Body of pancreas (tissue), 4 donors: ENCODE measurements at regions not wholly inside any gene's neighbourhood (a gene's known extent, or its start where the extent isn't known, plus 50 kb on each side); places are given as distances from the start of the nearest gene placed in this dataset.

Source experiments
- ATAC-seq: fragments of 150-250 bp; one replicate; pipeline ENCODE4 v1.9.1; 2016
- DNase-seq, 4 donors: peaks; one replicate each; pipeline ENCODE4 v3.0.0-alpha.2; 2019
- H3K27ac ChIP-seq, 4 donors: fragments of 200-600 bp; sonication (generic); 1 replicate in 3 of 4; 2 replicates in 1 of 4; pipeline versions ENCODE4 v1.5.1 to v1.6.1; 2016 to 2019; ENCODE audit warnings: mild to moderate bottlenecking in 1 of 4, mixed read lengths in 1 of 4, moderate library complexity in 1 of 4
- H3K27me3 ChIP-seq, 2 donors: fragments of 200-600 bp; sonication (generic); one replicate each; pipeline ENCODE4 v1.6.0; 2016; ENCODE audit warnings: mild to moderate bottlenecking in 1 of 2
- H3K36me3 ChIP-seq, 2 donors: fragments of 200-600 bp; sonication (generic); replicated peaks in 1 of 2; 2 replicates each; pipeline ENCODE4 v1.5.1; 2016; ENCODE audit warnings: low read depth in 2 of 2; ENCODE audit not compliant: insufficient read depth in 1 of 2
- H3K4me1 ChIP-seq: fragments of 200-600 bp; sonication (generic); one replicate; pipeline ENCODE4 v1.6.0; 2016
- H3K4me3 ChIP-seq, 2 donors: fragments of 200-600 bp; sonication (generic); 1 replicate in 1 of 2; 2 replicates in 1 of 2; pipeline ENCODE4 v1.5.1; 2016 to 2019
- H3K9me3 ChIP-seq, 3 donors: fragments of 200-600 bp; sonication (generic); 1 replicate in 2 of 3; 2 replicates in 1 of 3; pipeline ENCODE4 v1.5.1; 2016
- POLR2A ChIP-seq, 3 donors: fragments of 450-650 bp; IDR thresholded peaks; one replicate each; pipeline ENCODE4 v1.6.1; 2016; ENCODE audit warnings: antibody characterized with exemption in 3 of 3, mild to moderate bottlenecking in 2 of 3
- WGBS, 2 donors: methylation state at CpG; one replicate each; pipeline ENCODE4 v1.1.5; 2017; 5-methylcytosine and 5-hydroxymethylcytosine counted together
- intact Hi-C: fragments of 100-400 bp; cut with DNase I; formaldehyde crosslinking; loops from one replicate; pipeline ENCODE4 v1.15.1; 2023
- TF ChIP-seq, protein P1 (sequence below), 7 experiments: fragments of 450-650 bp in 4 of 7; fragments of 200-600 bp in 3 of 7; sonication (generic) in 3 of 7; IDR thresholded peaks; one replicate each; pipeline ENCODE4 v1.5.1; 2016 to 2019; ENCODE audit warnings: antibody characterized with exemption in 7 of 7

DNA sequence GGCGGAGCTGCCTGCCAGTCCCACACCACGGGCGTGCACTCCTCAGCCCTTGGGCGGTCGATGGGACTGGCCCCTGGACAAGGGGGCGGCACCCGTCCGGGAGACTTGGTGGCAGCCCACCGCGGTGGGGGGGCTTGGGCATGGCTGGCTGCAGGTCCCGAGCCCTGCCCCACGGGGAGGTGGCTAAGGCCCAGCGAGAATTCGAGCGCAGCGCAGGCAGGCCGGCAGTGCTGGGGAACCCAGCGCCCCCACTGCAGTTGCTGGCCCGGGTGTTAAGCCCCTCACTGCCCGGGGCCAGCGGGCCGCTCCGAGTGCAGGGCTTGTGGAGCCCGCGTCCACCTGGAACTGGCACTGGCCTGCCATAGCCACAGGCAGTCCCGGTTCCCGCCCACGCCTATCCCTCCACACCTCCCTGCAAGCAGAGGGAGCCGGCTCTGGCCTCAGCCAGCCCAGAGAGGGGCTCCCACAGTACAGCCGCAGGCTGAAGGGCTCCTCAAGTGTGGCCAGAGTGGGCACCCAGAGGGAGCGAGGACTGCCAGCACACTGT is 742.9 kb upstream of the DDX18 start:
- intact Hi-C loops = no loop called here
- 85 to 90% methylated on average over 2 to 28 of the region's 31 CpGs for WGBS, 2 donors
- ATAC-seq = no peak

DNA sequence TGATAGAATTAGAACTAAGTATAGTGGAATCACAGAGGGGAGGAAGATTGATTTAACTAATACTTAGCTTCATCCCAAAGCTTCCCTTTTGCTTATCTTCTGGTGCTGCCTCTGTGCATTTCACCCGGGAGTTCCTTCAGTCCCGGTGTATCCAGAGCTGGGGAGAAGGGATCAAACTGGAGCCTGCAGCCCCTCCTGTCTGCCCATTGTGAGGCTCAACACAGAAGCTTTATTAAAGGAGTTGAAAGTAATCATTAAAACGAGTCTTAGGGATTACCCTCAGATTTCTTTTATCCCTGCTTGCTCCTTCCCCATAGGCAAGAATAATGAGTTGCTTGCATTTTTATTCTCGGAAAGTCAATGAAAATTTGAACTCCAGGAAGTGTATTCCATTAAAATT is 739.7 kb upstream of the DDX18 start:
- WGBS, 2 donors = 62 to 64% methylated on average over 4 of the region's 4 CpGs
- Histone ChIP-seq H3K27me3 (no peaks in the 10 kb centered on the region), H3K4me3 (no peak overlapping the region), H3K27ac (no peak overlapping the region), H3K36me3 (no peaks in the 10 kb centered on the region), H3K4me1 (no peaks in the 10 kb centered on the region), H3K9me3 (peaks cover 0 to 4% (median 0%) of the 10 kb centered on the region in 3 donors)
- DNase-seq (no peak), ATAC-seq (no peak)
- intact Hi-C loops = no loop called here
- no peak for TF ChIP-seq POLR2A (IDR thresholded peaks at IDR 0.05)
- TF ChIP-seq, protein P1, sequence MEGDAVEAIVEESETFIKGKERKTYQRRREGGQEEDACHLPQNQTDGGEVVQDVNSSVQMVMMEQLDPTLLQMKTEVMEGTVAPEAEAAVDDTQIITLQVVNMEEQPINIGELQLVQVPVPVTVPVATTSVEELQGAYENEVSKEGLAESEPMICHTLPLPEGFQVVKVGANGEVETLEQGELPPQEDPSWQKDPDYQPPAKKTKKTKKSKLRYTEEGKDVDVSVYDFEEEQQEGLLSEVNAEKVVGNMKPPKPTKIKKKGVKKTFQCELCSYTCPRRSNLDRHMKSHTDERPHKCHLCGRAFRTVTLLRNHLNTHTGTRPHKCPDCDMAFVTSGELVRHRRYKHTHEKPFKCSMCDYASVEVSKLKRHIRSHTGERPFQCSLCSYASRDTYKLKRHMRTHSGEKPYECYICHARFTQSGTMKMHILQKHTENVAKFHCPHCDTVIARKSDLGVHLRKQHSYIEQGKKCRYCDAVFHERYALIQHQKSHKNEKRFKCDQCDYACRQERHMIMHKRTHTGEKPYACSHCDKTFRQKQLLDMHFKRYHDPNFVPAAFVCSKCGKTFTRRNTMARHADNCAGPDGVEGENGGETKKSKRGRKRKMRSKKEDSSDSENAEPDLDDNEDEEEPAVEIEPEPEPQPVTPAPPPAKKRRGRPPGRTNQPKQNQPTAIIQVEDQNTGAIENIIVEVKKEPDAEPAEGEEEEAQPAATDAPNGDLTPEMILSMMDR (IDR thresholded peaks at IDR 0.05) = no peak

More for the DNA sequence above, 742.9 kb upstream of the DDX18 start:
- Histone ChIP-seq H3K9me3 (peaks cover 0 to 4% (median 0%) of the 10 kb centered on the region in 3 donors), H3K27me3 (no peaks in the 10 kb centered on the region), H3K4me1 (no peaks in the 10 kb centered on the region), H3K27ac (no peak overlapping the region), H3K36me3 (no peaks in the 10 kb centered on the region), H3K4me3 (no peak overlapping the region)
- DNase-seq = no peak
- TF ChIP-seq, protein P1 (IDR thresholded peaks at IDR 0.05) = no peak
- no peak for TF ChIP-seq POLR2A (IDR thresholded peaks at IDR 0.05)

DNA sequence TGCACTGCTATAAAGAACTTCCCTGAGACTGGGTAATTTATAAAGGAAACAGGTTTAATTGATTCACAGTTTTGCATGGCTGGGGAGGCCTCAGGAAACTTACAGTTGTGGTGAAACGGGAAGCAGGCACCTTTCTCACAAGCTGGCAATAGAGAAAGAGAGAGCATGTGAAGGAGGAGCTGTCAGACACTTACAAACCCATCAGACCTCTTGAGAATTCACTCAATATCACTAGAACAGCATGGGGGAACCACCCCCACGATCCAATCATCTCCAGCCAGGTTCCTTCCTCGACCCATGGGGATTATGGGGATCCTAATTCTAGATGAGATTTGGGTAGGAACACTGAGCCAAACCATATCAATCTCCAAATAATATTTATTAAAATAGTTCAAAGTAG is 729.2 kb upstream of the DDX18 start:
- intact Hi-C loops = no loop called here

DNA sequence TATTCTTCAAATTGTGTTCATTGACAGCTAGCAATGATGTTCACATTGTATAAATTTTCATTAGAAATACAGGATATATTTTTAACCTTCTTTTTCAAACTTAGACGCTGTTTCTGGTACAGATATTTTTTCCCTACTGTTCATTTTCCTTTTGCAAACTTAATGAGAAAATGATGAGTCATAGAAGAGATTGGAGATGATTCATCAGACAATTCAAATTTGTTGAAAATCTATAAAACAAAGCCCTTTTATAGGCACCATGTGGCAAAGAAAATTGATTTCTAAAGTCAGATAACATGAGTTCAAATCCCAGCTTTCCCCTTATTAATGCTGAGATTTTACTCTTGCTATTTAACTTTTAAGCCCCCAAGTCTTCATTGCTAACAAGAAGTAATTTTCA is 728.8 kb upstream of the DDX18 start:
- no peaks in the 10 kb centered on the region for H3K36me3 ChIP-seq
- 60 to 62% methylated on average over 1 of the region's 1 CpG for WGBS, 2 donors
- DNase-seq (no peak), ATAC-seq (no peak)
- intact Hi-C loops = no loop called here
- H3K4me3 ChIP-seq = no peak overlapping the region
- H3K27ac ChIP-seq = no peak overlapping the region
- H3K9me3 ChIP-seq = no peaks in the 10 kb centered on the region
- TF ChIP-seq, protein P1 (IDR thresholded peaks at IDR 0.05) = no peak
- no peak for TF ChIP-seq POLR2A (IDR thresholded peaks at IDR 0.05)
- H3K4me1 ChIP-seq = no peaks in the 10 kb centered on the region
- no peaks in the 10 kb centered on the region for H3K27me3 ChIP-seq

More for the DNA sequence above, 729.2 kb upstream of the DDX18 start:
- Histone ChIP-seq H3K4me1 (no peaks in the 10 kb centered on the region), H3K27me3 (no peaks in the 10 kb centered on the region), H3K9me3 (no peaks in the 10 kb centered on the region), H3K27ac (no peak overlapping the region), H3K4me3 (no peak overlapping the region), H3K36me3 (no peaks in the 10 kb centered on the region)
- WGBS, 2 donors = 23 to 35% methylated on average over 3 of the region's 3 CpGs
- no peak for DNase-seq
- TF ChIP-seq, protein P1 (IDR thresholded peaks at IDR 0.05) = no peak
- TF ChIP-seq POLR2A (IDR thresholded peaks at IDR 0.05) = no peak
- ATAC-seq = no peak
